ENCODE measurements at regions not wholly inside any gene's neighbourhood (a gene's known extent, or its start where the extent isn't known, plus 50 kb on each side); places are given as distances from the start of the nearest gene placed in this dataset.

GRCh38 chr4:180812783-180813182 lies 1430.4 kb upstream of the TENM3 start:
- TF ChIP-seq ZNF274 (IDR thresholded peaks at IDR 0.05; ENCODE audit: low read depth, low read length) (no peak), YY1 (IDR thresholded peaks at IDR 0.05; ENCODE audit: insufficient read depth, insufficient read length) (no peak), SUZ12 (IDR thresholded peaks at IDR 0.05; ENCODE audit: extremely low read depth, insufficient read depth, insufficient read length) (no peak)
- Histone ChIP-seq H3K9ac (ENCODE audit: insufficient read length, low read depth) (no peak overlapping the region), H3K36me3 (ENCODE audit: insufficient read depth, insufficient read length, low read length) (no peaks in the 10 kb centered on the region), H3K9me3 (ENCODE audit: insufficient read depth, low read length) (no peaks in the 10 kb centered on the region), H3K27me3 (ENCODE audit: insufficient read depth, insufficient read length) (no peaks in the 10 kb centered on the region), H3K4me3 (ENCODE audit: insufficient read length, low read depth) (no peak overlapping the region), H3K4me1 (ENCODE audit: insufficient read depth, insufficient read length) (no peaks in the 10 kb centered on the region)
- DNase-seq (ENCODE audit: low read depth, low spot score) = no peak

DNA sequence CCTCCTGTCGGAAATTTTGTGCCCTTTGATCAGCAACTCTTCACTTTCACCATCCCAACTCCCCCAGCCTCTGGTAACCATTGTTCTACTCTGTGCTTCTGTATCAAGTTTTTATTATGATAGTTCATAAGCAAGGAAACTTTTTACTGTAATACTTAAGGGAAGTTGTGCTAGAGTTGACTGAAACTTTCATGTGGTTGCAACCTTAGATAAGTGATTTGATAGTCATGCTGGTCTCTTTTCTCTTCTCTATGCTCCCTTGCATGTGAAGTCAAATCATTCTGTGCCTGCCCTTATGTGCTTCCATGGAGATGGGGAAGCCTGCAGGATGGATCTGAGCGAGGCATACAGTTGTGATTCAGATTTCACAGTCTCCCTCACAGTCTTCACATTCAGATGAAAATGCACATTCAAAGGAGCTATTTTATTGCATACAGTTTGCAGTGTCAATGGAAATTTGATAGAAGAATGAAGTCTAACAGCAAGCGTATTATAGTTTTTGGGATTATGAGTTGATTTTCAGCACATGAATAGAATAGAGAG lies 1428.3 kb upstream of the TENM3 start:
- Histone ChIP-seq H3K9me3 (ENCODE audit: insufficient read depth, low read length) (no peaks in the 10 kb centered on the region), H3K4me1 (ENCODE audit: insufficient read depth, insufficient read length) (no peaks in the 10 kb centered on the region), H3K4me3 (ENCODE audit: insufficient read length, low read depth) (no peak overlapping the region), H3K36me3 (ENCODE audit: insufficient read depth, insufficient read length, low read length) (no peaks in the 10 kb centered on the region), H3K9ac (ENCODE audit: insufficient read length, low read depth) (no peak overlapping the region), H3K27me3 (ENCODE audit: insufficient read depth, insufficient read length) (no peaks in the 10 kb centered on the region)
- TF ChIP-seq SUZ12 (IDR thresholded peaks at IDR 0.05; ENCODE audit: extremely low read depth, insufficient read depth, insufficient read length) = no peak
- DNase-seq (ENCODE audit: low read depth, low spot score) = no peak

GRCh38 chr4:180817529-180817928 lies 1425.7 kb upstream of the TENM3 start:
- Histone ChIP-seq H3K9me3 (ENCODE audit: insufficient read depth, low read length) (no peaks in the 10 kb centered on the region), H3K36me3 (ENCODE audit: insufficient read depth, insufficient read length, low read length) (no peaks in the 10 kb centered on the region), H3K9ac (ENCODE audit: insufficient read length, low read depth) (no peak overlapping the region), H3K4me1 (ENCODE audit: insufficient read depth, insufficient read length) (no peaks in the 10 kb centered on the region), H3K27me3 (ENCODE audit: insufficient read depth, insufficient read length) (no peaks in the 10 kb centered on the region), H3K4me3 (ENCODE audit: insufficient read length, low read depth) (no peak overlapping the region)
- no peak for DNase-seq (ENCODE audit: low read depth, low spot score)
- TF ChIP-seq SUZ12 (IDR thresholded peaks at IDR 0.05; ENCODE audit: extremely low read depth, insufficient read depth, insufficient read length) (no peak), ZNF274 (IDR thresholded peaks at IDR 0.05; ENCODE audit: low read depth, low read length) (no peak), YY1 (IDR thresholded peaks at IDR 0.05; ENCODE audit: insufficient read depth, insufficient read length) (no peak)

DNA sequence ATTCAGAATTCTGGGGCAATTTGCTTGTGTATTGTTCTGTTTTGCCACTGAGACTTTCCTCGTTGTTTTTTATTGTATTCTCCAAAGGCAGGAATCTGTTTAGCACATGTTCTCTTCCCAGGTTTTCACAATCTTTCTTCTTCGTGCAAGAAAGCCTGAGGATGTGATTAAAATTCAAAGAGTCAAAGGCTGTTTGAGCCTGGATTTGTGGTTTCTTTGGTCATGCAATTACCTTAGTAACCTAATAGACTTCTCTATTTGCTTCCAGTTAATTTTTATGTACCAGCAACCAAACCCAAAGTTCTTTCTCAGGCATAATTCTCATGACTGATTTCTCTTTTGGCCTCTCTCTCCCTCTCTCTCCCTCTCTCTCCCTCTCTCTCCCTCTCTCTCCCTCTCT lies 1420.1 kb upstream of the TENM3 start:
- H3K4me1 ChIP-seq (ENCODE audit: insufficient read depth, insufficient read length) = no peaks in the 10 kb centered on the region
- TF ChIP-seq SUZ12 (IDR thresholded peaks at IDR 0.05; ENCODE audit: extremely low read depth, insufficient read depth, insufficient read length) = no peak
- no peak for TF ChIP-seq ZNF274 (IDR thresholded peaks at IDR 0.05; ENCODE audit: low read depth, low read length)
- TF ChIP-seq YY1 (IDR thresholded peaks at IDR 0.05; ENCODE audit: insufficient read depth, insufficient read length) = no peak
- no peak overlapping the region for H3K9ac ChIP-seq (ENCODE audit: insufficient read length, low read depth)
- no peak for DNase-seq (ENCODE audit: low read depth, low spot score)
- H3K36me3 ChIP-seq (ENCODE audit: insufficient read depth, insufficient read length, low read length) = no peaks in the 10 kb centered on the region
- H3K9me3 ChIP-seq (ENCODE audit: insufficient read depth, low read length) = no peaks in the 10 kb centered on the region
- no peak overlapping the region for H3K4me3 ChIP-seq (ENCODE audit: insufficient read length, low read depth)
- H3K27me3 ChIP-seq (ENCODE audit: insufficient read depth, insufficient read length) = no peaks in the 10 kb centered on the region

GRCh38 chr4:180827232-180828009 lies 1415.8 kb upstream of the TENM3 start:
- no peak for TF ChIP-seq ZNF274 (IDR thresholded peaks at IDR 0.05; ENCODE audit: low read depth, low read length)
- Histone ChIP-seq H3K4me1 (ENCODE audit: insufficient read depth, insufficient read length) (no peaks in the 10 kb centered on the region), H3K9me3 (ENCODE audit: insufficient read depth, low read length) (no peaks in the 10 kb centered on the region), H3K4me3 (ENCODE audit: insufficient read length, low read depth) (no peak overlapping the region), H3K9ac (ENCODE audit: insufficient read length, low read depth) (no peak overlapping the region), H3K36me3 (ENCODE audit: insufficient read depth, insufficient read length, low read length) (no peaks in the 10 kb centered on the region), H3K27me3 (ENCODE audit: insufficient read depth, insufficient read length) (no peaks in the 10 kb centered on the region)
- DNase-seq (ENCODE audit: low read depth, low spot score) = no peak

- Histone ChIP-seq H3K27me3 (ENCODE audit: insufficient read depth, insufficient read length) (no peaks in the 10 kb centered on the region), H3K36me3 (ENCODE audit: insufficient read depth, insufficient read length, low read length) (no peaks in the 10 kb centered on the region), H3K9ac (ENCODE audit: insufficient read length, low read depth) (no peak overlapping the region), H3K9me3 (ENCODE audit: insufficient read depth, low read length) (no peaks in the 10 kb centered on the region), H3K4me1 (ENCODE audit: insufficient read depth, insufficient read length) (no peaks in the 10 kb centered on the region), H3K4me3 (ENCODE audit: insufficient read length, low read depth) (no peak overlapping the region)
- TF ChIP-seq YY1 (IDR thresholded peaks at IDR 0.05; ENCODE audit: insufficient read depth, insufficient read length) = no peak
- no peak for TF ChIP-seq ZNF274 (IDR thresholded peaks at IDR 0.05; ENCODE audit: low read depth, low read length)
- TF ChIP-seq SUZ12 (IDR thresholded peaks at IDR 0.05; ENCODE audit: extremely low read depth, insufficient read depth, insufficient read length) = no peak
- no peak for DNase-seq (ENCODE audit: low read depth, low spot score)
These were observed 1414.7 kb upstream of the TENM3 start for GRCh38 chr4:180828455-180829018.

GRCh38 chr4:180832073-180832472 lies 1411.1 kb upstream of the TENM3 start:
- no peaks in the 10 kb centered on the region for H3K4me1 ChIP-seq (ENCODE audit: insufficient read depth, insufficient read length)
- H3K9ac ChIP-seq (ENCODE audit: insufficient read length, low read depth) = no peak overlapping the region
- DNase-seq (ENCODE audit: low read depth, low spot score) = no peak
- TF ChIP-seq ZNF274 (IDR thresholded peaks at IDR 0.05; ENCODE audit: low read depth, low read length) = no peak
- no peaks in the 10 kb centered on the region for H3K36me3 ChIP-seq (ENCODE audit: insufficient read depth, insufficient read length, low read length)
- no peak overlapping the region for H3K4me3 ChIP-seq (ENCODE audit: insufficient read length, low read depth)
- H3K27me3 ChIP-seq (ENCODE audit: insufficient read depth, insufficient read length) = no peaks in the 10 kb centered on the region
- no peaks in the 10 kb centered on the region for H3K9me3 ChIP-seq (ENCODE audit: insufficient read depth, low read length)

Data from NT2/D1 (cell line).